ENCODE measurements at regions not wholly inside any gene's neighbourhood (a gene's known extent, or its start where the extent isn't known, plus 50 kb on each side); places are given as distances from the start of the nearest gene placed in this dataset.
A peak's percentile ranks its signal among the peaks of the same experiment; 100 is the strongest.

- DNase-seq (ENCODE audit: low spot score) (no peak), FAIRE-seq (no peak)
Observed at GRCh38 chr2:199707593-199708185, 143.3 kb downstream of the FTCDNL1 start.

DNA sequence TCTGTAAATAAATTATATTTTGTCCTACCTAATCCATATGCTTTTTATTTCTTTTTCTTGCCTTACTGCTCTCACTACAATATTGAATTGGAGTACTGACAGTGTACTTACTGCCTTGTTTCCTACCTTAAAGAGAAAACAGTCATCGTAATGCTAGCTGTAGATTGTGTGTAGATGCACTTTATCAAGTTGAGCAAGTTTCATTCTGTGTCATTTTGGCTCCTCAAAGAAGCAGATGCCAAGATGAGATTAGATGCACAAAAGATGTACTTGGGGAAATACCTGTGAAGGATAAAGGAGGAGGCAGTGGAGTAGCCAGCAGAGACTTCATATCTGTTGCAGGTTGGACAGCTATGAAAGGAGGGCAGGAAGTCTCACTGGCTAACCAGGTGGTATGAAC lies 145.5 kb downstream of the FTCDNL1 start:
- FAIRE-seq (no peak), DNase-seq (ENCODE audit: low spot score) (no peak)

- DNase-seq (ENCODE audit: low spot score), result peak; percentile 49
- FAIRE-seq, result no peak
Observed at GRCh38 chr2:199704358-199705238, 146.4 kb downstream of the FTCDNL1 start.

DNA sequence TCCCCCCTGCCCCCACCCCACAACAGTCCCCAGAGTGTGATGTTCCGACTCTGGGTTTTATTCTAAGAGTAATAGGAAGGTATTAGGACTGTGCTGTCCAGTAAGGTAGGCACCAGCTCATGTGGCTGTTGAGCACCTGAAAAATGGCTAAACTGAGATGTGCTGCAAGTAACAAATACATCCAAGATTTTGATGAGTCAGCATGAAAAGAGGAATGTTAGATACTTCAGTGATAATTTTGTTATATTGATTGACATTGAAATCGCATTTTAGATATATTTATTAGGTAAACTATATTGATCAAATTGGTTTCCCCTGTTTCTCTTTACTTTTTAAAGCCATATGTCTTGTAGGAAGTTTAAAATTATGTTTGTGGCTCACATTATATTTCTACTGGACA lies 147.8 kb downstream of the FTCDNL1 start:
- DNase-seq (ENCODE audit: low spot score) (no peak), FAIRE-seq (no peak)

GRCh38 chr2:199697469-199697868 lies 153.5 kb downstream of the FTCDNL1 start:
- peak; percentile 20 for FAIRE-seq
- DNase-seq (ENCODE audit: low spot score), result no peak

GRCh38 chr2:199696048-199696447 lies 154.9 kb downstream of the FTCDNL1 start:
- no peak for FAIRE-seq

DNA sequence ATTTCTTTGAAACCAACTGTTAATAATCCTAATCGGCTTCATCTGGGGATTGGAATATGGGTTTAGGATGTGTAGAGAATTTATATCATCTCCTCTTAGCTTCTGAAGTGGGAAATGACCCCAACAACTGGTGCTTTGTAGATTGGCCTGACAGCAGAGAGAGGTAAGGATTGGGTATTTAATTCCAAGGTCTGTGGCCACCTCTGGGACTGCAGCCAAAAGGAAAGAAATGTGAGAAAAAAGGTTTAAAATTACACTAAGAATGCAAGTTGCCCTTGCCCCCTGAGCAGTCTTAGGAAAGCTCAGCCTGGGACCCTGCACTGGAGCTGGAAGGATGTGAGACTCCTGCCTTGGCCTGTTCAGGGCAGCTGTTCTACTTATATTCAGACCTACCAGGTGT lies 157.1 kb downstream of the FTCDNL1 start:
- DNase-seq (ENCODE audit: low spot score) (no peak), FAIRE-seq (no peak)

More at GRCh38 chr2:199696048-199696447, 154.9 kb downstream of the FTCDNL1 start:
- no peak for DNase-seq (ENCODE audit: low spot score)

DNA sequence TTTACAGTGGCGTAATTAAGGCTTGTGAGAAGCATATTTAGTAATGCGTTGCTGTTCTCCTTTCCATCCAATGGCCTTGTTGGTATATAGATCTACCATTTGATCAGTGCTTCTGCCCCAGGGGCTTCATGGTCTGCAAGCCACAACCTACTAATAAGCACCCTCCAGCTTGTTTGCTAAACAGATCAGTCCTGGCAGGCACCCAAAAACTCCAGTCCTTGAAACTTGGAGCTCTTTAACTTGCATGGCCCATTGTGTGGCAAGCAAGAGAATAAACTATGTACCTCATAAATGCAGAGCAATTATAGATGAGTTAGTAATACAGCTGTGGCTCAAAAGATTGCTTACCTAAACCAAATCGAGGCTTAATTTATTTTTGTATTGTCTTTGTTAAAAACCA lies 158.5 kb downstream of the FTCDNL1 start:
- DNase-seq (ENCODE audit: low spot score), result no peak
- no peak for FAIRE-seq

DNA sequence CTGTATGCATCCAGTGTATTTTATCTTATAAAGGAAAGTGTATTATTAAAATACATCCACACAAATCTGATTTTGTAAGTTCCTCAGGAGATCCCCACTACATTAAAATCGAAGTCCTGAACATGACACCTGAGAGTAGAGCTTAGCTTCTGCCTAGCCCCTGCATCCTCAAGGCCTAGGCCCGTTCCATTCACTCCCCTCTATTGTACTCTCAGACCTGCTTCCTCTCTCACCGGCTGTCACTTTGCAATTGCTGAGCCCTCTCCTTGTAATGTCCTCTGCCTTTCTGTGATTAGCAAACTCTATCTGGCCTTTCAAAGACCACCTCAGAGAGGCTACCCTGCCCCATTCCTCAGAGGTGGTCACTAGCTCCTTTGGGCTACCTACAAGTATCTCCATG lies 160.8 kb downstream of the FTCDNL1 start:
- DNase-seq (ENCODE audit: low spot score), result no peak
- FAIRE-seq, result no peak

DNA sequence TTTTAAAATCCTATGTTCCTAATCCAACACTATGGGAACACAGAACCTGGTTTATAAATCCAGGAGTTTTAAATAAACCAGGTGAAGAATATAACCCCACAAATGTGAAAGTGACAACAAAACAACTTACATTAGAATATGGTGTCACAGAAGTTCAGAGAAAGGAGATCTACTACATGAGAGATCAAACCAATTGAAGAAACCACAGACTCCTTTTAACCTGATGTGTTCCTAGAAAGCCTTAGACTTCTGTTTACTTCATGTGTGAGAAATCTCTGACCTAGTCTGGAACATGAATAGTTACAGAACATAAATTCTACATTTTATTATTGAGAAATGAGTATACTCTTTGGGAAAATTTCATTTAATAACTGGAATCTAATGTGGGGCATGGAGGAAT lies 165.3 kb downstream of the FTCDNL1 start:
- no peak for FAIRE-seq
- no peak for DNase-seq (ENCODE audit: low spot score)

- DNase-seq (ENCODE audit: low spot score) (no peak), FAIRE-seq (no peak)
Observed at GRCh38 chr2:199684832-199685231, 166.2 kb downstream of the FTCDNL1 start.

GRCh38 chr2:199684168-199684567 lies 166.8 kb downstream of the FTCDNL1 start:
- DNase-seq (ENCODE audit: low spot score) (no peak), FAIRE-seq (no peak)

DNA sequence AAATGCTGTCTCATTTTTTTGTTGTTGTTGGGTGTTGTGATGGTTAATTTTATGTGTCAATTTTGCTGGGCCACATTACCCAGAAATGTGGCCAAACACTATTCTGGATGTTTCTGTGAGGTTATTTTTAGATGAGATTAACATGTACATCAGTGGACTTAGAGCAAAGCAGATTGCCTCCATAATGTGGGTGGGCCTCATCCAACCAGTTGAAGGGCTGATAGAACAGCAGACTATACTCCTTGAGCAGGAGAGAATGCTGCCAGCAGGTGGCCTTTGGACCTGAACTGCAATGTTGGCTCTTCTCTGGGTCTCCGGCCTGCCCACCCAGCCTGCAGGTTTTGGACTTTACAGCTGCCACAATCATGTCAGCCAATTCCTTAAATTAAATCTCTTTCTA lies 169.0 kb downstream of the FTCDNL1 start:
- DNase-seq (ENCODE audit: low spot score) (no peak), FAIRE-seq (no peak)

- FAIRE-seq (no peak), DNase-seq (ENCODE audit: low spot score) (no peak)
Observed at GRCh38 chr2:199680482-199680881, 170.5 kb downstream of the FTCDNL1 start.

DNA sequence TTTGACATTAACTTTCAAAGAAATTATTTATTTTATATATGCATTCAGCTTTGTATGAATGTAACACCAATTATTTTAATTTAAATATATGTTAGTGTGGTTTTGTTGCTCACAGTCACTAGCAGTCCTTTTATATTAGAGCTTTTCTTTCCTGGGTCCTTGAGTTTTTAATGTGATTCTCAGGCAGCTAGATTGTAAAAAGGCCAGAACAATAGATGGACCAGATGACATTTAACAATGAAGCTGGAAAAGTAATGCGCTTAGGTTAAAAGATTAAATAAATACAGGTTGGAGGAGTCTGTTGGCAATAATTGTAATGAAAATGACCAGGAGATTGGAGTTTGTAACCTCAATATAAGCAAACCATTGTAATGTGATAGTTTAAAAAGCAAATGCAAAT lies 171.1 kb downstream of the FTCDNL1 start:
- no peak for FAIRE-seq
- DNase-seq (ENCODE audit: low spot score), result no peak

- FAIRE-seq, result no peak
- no peak for DNase-seq (ENCODE audit: low spot score)
Observed at GRCh38 chr2:199677881-199678280, 173.1 kb downstream of the FTCDNL1 start.

GRCh38 chr2:199668645-199669044 lies 182.3 kb downstream of the FTCDNL1 start:
- no peak for DNase-seq (ENCODE audit: low spot score)
- no peak for FAIRE-seq

- FAIRE-seq (no peak), DNase-seq (ENCODE audit: low spot score) (no peak)
Observed at GRCh38 chr2:199663157-199663556, 187.8 kb downstream of the FTCDNL1 start.

- DNase-seq (ENCODE audit: low spot score) (no peak), FAIRE-seq (no peak)
Observed at GRCh38 chr2:199662255-199662654, 188.7 kb downstream of the FTCDNL1 start.

- FAIRE-seq, result no peak
- DNase-seq (ENCODE audit: low spot score), result no peak
Observed at GRCh38 chr2:199660167-199660566, 190.8 kb downstream of the FTCDNL1 start.

DNA sequence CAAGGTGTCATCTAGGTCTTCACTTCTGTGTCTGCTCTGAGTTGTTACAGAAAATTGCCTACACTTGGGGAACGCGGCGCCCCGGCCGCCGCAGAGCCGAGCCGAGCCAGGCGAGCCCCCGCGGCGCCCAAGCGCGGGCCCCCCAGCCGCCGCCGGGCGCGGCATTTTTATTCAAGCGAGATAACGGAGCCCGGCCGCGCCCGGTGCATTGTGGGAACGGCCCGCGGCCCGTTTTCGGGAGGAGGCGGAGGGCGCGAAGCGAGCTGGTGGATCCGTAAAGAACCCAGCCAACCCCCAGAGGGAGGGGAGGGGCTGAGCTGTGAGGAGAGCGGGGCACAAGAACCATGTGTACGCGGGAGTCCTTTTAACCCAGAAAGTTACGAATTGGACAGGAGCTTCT lies 191.8 kb downstream of the FTCDNL1 start:
- peak; percentile 65 for DNase-seq (ENCODE audit: low spot score)
- no peak for FAIRE-seq

GRCh38 chr2:199646439-199646838 lies 188.7 kb upstream of the SATB2 start:
- no peak for DNase-seq (ENCODE audit: low spot score)
- no peak for FAIRE-seq

DNA sequence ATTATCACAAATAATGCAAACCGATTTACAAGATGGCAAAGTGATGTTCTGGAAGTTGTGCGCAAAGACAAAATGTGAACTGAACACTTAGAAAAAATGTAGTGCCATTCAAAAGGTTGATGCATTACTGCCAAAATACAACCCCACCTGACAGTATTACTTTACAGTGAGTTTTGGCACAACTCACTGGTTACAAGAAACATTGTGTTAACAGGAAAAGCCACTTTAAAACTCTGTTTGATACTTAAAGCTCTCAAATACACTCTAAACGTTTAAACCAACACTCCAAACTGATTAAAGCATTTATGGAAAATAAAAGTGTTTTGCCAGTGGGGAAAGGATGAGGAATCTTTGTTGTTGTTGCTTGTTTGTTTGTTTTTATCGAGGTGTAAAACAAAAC lies 173.4 kb upstream of the SATB2 start:
- DNase-seq (ENCODE audit: low spot score) (no peak), FAIRE-seq (no peak)

Data from urothelium cell line (cell line).